Adrenal gland (tissue), 5 donors: ENCODE measurements at regions not wholly inside any gene's neighbourhood (a gene's known extent, or its start where the extent isn't known, plus 50 kb on each side); places are given as distances from the start of the nearest gene placed in this dataset.

ENCODE experiments used
- POLR2A ChIP-seq, 2 donors: fragments of 450-650 bp; IDR thresholded peaks; one replicate each; pipeline ENCODE4 v1.6.1; 2017; ENCODE audit warnings: antibody characterized with exemption in 2 of 2, mild to moderate bottlenecking in 2 of 2, moderate library complexity in 1 of 2
- TF ChIP-seq, protein P1 (sequence below), 6 experiments: fragments of 450-650 bp in 4 of 6; fragments of 200-600 bp in 2 of 6; sonication (generic) in 1 of 6; IDR thresholded peaks; 1 replicate in 5 of 6; 2 replicates in 1 of 6; pipeline versions ENCODE4 v1.5.1 to v1.8.0; 2016 to 2021; ENCODE audit warnings: antibody characterized with exemption in 6 of 6, mild to moderate bottlenecking in 2 of 6, moderate library complexity in 1 of 6
- donor health status: DM: no; HTN: no; CAD: no.

DNA sequence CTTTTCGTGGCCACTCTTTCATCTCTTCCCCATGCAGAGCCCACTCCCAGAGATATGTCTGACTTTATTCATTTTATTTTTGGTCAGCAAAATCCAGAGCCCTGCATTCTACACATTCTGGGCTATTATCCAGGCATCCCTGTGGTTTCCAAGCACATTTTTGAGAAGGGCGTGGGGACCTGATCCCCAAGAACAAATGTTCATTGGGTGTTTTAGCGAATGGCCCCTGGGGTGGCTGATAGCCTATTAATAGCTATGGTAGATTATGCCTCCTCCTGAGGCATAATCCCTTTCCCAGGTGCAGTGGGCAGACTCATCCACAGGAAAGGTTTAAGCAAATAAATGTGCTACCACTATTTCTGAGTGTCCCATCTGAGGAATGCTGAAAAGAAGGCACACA, 511.8 kb upstream of the USP24 start:
- TF ChIP-seq POLR2A (IDR thresholded peaks at IDR 0.05): no peak
- TF ChIP-seq, protein P1, sequence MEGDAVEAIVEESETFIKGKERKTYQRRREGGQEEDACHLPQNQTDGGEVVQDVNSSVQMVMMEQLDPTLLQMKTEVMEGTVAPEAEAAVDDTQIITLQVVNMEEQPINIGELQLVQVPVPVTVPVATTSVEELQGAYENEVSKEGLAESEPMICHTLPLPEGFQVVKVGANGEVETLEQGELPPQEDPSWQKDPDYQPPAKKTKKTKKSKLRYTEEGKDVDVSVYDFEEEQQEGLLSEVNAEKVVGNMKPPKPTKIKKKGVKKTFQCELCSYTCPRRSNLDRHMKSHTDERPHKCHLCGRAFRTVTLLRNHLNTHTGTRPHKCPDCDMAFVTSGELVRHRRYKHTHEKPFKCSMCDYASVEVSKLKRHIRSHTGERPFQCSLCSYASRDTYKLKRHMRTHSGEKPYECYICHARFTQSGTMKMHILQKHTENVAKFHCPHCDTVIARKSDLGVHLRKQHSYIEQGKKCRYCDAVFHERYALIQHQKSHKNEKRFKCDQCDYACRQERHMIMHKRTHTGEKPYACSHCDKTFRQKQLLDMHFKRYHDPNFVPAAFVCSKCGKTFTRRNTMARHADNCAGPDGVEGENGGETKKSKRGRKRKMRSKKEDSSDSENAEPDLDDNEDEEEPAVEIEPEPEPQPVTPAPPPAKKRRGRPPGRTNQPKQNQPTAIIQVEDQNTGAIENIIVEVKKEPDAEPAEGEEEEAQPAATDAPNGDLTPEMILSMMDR (IDR thresholded peaks at IDR 0.05): no peak
